SK-N-SH treated with all-trans-retinoic acid at 6 μM for 48 hours (cell line): ENCODE measurements at regions not wholly inside any gene's neighbourhood (a gene's known extent, or its start where the extent isn't known, plus 50 kb on each side); places are given as distances from the start of the nearest gene placed in this dataset.

Experiments used
- ATAC-seq: fragments of 200-7000 bp; cut with Tn5 transposase; 3 replicates; pipeline ENCODE4 v1.9.1; 2020; ENCODE audit warnings: mild to moderate bottlenecking, moderate library complexity
- ARNTL ChIP-seq: fragments of 450-650 bp; formaldehyde crosslinking; IDR thresholded peaks from 2 replicates; pipeline ENCODE4 v1.5.0; 2020; ENCODE audit warnings: low read depth, mild to moderate bottlenecking, moderate library complexity, borderline replicate concordance
- BACH2 ChIP-seq: fragments of 250-450 bp; sonication (Bioruptor Pico); IDR thresholded peaks from 2 replicates; pipeline ENCODE4 v1.9.0; 2021; ENCODE audit warnings: mild to moderate bottlenecking, borderline replicate concordance
- CSDC2 ChIP-seq: fragments of 250-450 bp; sonication (Bioruptor Pico); IDR thresholded peaks from 2 replicates; pipeline ENCODE4 v1.5.0; 2020; ENCODE audit warnings: mild to moderate bottlenecking, moderate library complexity
- ESRRG ChIP-seq: fragments of 250-450 bp; sonication (Bioruptor Pico); IDR thresholded peaks from 2 replicates; pipeline ENCODE4 v1.6.1; 2021; ENCODE audit warnings: mild to moderate bottlenecking
- GLIS3 ChIP-seq: fragments of 250-450 bp; sonication (Bioruptor Pico); IDR thresholded peaks from 2 replicates; pipeline ENCODE4 v1.5.0; 2020; ENCODE audit warnings: mild to moderate bottlenecking, moderate library complexity
- ISL1 ChIP-seq: fragments of 250-450 bp; sonication (Bioruptor Pico); IDR thresholded peaks from 2 replicates; pipeline ENCODE4 v2.1.2; 2022; ENCODE audit warnings: mild to moderate bottlenecking, moderate library complexity
- OSR1 ChIP-seq: fragments of 250-450 bp; sonication (Bioruptor Pico); IDR thresholded peaks from 2 replicates; pipeline ENCODE4 v1.8.0; 2022; ENCODE audit warnings: moderate library complexity, mild to moderate bottlenecking, inconsistent platforms
- PPARA ChIP-seq: fragments of 250-450 bp; sonication (Bioruptor Pico); IDR thresholded peaks from 2 replicates; pipeline ENCODE4 v1.5.0; 2020; ENCODE audit warnings: mild to moderate bottlenecking, borderline replicate concordance
- RARB ChIP-seq: fragments of 250-450 bp; sonication (Bioruptor Pico); IDR thresholded peaks from 2 replicates; pipeline ENCODE4 v1.8.0; 2021; ENCODE audit warnings: mild to moderate bottlenecking, moderate library complexity
- SNAI2 ChIP-seq: fragments of 250-450 bp; sonication (Bioruptor Pico); IDR thresholded peaks from 2 replicates; pipeline ENCODE4 v1.5.0; 2020; ENCODE audit warnings: mild to moderate bottlenecking, moderate library complexity
- TCF4 ChIP-seq: fragments of 250-450 bp; sonication (Bioruptor Pico); IDR thresholded peaks from 2 replicates; pipeline ENCODE4 v1.8.0; 2021; ENCODE audit warnings: mild to moderate bottlenecking, moderate library complexity, borderline replicate concordance
- TOX ChIP-seq: fragments of 250-450 bp; sonication (Bioruptor Pico); IDR thresholded peaks from 2 replicates; pipeline ENCODE4 v1.8.0; 2021; ENCODE audit warnings: mild to moderate bottlenecking, moderate library complexity, borderline replicate concordance
- ZC3H10 ChIP-seq: fragments of 250-450 bp; sonication (Bioruptor Pico); IDR thresholded peaks from 2 replicates; pipeline ENCODE4 v1.5.1; 2021; ENCODE audit warnings: mild to moderate bottlenecking, moderate library complexity
- ZFP3 ChIP-seq: fragments of 250-450 bp; sonication (Bioruptor Pico); IDR thresholded peaks from 2 replicates; pipeline ENCODE4 v1.5.0; 2020; ENCODE audit warnings: mild to moderate bottlenecking, moderate library complexity
- ZFP30 ChIP-seq: fragments of 450-650 bp; formaldehyde crosslinking; IDR thresholded peaks from 2 replicates; pipeline ENCODE4 v1.5.0; 2022; ENCODE audit warnings: mild to moderate bottlenecking, moderate library complexity
- ZNF565 ChIP-seq: fragments of 450-650 bp; formaldehyde crosslinking; conservative IDR thresholded peaks from 2 replicates; pipeline ENCODE4 v1.5.0; 2020; ENCODE audit warnings: low read depth, mild to moderate bottlenecking, moderate library complexity
- ZNF70 ChIP-seq: fragments of 450-650 bp; formaldehyde crosslinking; IDR thresholded peaks from 2 replicates; pipeline ENCODE4 v1.5.0; 2020; ENCODE audit warnings: mild to moderate bottlenecking, moderate library complexity
- TF ChIP-seq, protein P1 (sequence below): fragments of 250-450 bp; sonication (Bioruptor Pico); IDR thresholded peaks from 2 replicates; pipeline ENCODE4 v1.5.1; 2020; ENCODE audit warnings: low read depth, mild to moderate bottlenecking, moderate library complexity
- TF ChIP-seq, protein P2 (sequence below): fragments of 250-450 bp; sonication (Bioruptor Pico); IDR thresholded peaks from 2 replicates; pipeline ENCODE4 v1.8.0; 2020; ENCODE audit warnings: mild to moderate bottlenecking, moderate library complexity, borderline replicate concordance
- TF ChIP-seq, protein P3 (sequence below): fragments of 250-450 bp; sonication (Bioruptor Pico); IDR thresholded peaks from 2 replicates; pipeline ENCODE4 v1.5.1; 2021; ENCODE audit warnings: mild to moderate bottlenecking, moderate library complexity
- TF ChIP-seq, protein P4 (sequence below): fragments of 250-450 bp; sonication (Bioruptor Pico); IDR thresholded peaks from 2 replicates; pipeline ENCODE4 v1.5.0; 2020; ENCODE audit warnings: mild to moderate bottlenecking, moderate library complexity

DNA sequence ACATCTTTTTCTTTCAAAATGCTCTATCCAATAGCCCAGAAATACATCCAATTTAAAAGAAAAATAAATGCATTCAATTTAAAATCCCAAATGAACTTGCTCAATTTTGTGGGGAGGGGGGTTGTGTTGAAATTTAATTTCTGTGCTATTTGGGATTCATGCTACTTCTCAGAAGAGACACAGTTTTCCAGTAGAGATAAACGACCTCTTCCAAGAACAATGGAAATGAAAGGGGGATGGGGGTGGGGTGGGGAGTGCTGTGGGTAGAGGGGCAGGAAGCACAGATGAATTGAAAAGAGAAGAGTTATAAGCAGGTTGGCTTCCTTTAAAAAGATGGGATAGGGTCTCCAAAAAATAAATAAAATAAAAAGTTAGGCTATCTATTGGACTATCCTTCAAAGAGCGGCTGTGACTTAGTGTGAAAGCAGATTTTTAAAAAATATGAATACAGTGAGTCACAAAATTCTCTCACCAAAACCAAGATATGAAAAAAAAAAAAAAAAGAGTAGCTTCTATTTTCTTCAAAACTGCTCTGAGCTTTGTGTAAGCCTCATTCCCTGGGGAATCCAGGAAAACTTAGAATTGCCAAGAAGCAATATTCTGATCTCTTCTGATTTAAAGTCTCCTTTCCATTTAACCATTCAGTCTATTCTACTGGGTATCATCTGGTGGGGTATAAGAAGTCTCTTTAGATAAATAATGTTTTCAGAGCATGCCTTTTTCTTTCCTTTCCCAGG lies 324.3 kb downstream of the PTTG2 start:
- TF ChIP-seq ZFP30 (CRISPR knock-in tag) (no peak), ESRRG (no peak), CSDC2 (no peak), OSR1 (CRISPR knock-in tag) (no peak)
- TF ChIP-seq, all 23 proteins: peak for 0
- ATAC-seq: no peak

DNA sequence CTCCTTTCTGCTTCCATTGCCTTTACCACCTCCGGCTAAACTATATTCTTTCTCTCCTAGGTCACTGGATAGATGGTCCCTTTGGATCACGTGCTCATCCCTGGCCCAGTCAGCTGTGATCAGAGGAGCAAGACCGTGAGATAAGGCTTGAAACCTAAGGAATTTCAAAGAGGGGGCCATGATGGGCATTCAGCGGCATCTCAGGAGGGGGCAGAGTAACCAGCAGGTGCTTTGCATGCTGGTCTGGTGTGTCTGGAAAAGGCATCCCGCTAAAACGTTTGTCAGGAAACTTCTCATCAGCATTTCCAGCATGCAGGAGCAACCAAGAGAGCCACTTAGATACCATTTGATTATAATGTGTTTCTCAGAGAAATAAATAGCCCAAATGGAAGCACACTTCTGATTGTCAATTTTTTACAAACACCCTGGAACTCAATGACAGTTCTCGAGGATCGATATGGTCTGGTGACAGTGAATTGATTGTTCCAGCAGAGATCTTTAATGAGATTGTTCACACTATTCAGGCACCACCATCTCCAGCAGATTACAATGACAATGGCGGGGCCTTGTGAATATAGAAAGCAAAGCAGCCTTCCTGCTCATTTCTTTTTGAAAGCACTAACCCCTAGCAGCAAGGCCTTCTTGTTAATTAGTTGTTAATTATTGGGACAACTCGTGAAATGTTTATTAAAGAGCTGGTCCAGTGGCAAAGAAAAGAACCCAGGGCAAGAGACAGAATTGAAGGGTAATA lies 327.1 kb downstream of the PTTG2 start:
- no peak for ATAC-seq

DNA sequence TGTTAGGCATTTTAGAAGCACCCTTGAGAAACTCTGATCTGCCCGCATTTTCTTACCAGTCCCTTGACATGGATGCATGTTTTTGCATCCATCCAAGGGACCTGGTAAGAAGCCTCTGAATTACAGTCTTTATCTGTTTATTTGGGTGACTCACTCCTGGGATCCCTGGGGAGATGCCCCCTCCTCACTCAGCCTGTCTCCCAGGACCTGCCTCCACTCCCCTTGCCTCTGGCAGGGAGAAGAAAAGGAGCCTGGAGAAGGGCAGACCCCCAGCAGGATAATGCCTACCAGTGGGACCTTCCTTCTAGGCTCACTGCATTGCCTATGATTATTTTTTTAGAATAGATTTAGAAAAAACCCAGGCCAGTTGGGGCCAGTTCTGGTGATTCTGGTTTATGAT lies 329.4 kb downstream of the PTTG2 start:
- ATAC-seq: no peak
- TF ChIP-seq, protein P1, sequence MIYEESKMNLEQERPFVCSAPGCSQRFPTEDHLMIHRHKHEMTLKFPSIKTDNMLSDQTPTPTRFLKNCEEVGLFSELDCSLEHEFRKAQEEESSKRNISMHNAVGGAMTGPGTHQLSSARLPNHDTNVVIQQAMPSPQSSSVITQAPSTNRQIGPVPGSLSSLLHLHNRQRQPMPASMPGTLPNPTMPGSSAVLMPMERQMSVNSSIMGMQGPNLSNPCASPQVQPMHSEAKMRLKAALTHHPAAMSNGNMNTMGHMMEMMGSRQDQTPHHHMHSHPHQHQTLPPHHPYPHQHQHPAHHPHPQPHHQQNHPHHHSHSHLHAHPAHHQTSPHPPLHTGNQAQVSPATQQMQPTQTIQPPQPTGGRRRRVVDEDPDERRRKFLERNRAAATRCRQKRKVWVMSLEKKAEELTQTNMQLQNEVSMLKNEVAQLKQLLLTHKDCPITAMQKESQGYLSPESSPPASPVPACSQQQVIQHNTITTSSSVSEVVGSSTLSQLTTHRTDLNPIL (CRISPR knock-in tag): no peak
- TF ChIP-seq OSR1 (CRISPR knock-in tag) (no peak), ISL1 (no peak), ZC3H10 (CRISPR knock-in tag) (no peak), ZNF70 (CRISPR knock-in tag) (no peak), ZNF565 (no peak), PPARA (no peak), TOX (CRISPR knock-in tag) (no peak), TCF4 (no peak)
- TF ChIP-seq, protein P2, sequence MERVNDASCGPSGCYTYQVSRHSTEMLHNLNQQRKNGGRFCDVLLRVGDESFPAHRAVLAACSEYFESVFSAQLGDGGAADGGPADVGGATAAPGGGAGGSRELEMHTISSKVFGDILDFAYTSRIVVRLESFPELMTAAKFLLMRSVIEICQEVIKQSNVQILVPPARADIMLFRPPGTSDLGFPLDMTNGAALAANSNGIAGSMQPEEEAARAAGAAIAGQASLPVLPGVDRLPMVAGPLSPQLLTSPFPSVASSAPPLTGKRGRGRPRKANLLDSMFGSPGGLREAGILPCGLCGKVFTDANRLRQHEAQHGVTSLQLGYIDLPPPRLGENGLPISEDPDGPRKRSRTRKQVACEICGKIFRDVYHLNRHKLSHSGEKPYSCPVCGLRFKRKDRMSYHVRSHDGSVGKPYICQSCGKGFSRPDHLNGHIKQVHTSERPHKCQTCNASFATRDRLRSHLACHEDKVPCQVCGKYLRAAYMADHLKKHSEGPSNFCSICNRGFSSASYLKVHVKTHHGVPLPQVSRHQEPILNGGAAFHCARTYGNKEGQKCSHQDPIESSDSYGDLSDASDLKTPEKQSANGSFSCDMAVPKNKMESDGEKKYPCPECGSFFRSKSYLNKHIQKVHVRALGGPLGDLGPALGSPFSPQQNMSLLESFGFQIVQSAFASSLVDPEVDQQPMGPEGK: no peak
- TF ChIP-seq, protein P3, sequence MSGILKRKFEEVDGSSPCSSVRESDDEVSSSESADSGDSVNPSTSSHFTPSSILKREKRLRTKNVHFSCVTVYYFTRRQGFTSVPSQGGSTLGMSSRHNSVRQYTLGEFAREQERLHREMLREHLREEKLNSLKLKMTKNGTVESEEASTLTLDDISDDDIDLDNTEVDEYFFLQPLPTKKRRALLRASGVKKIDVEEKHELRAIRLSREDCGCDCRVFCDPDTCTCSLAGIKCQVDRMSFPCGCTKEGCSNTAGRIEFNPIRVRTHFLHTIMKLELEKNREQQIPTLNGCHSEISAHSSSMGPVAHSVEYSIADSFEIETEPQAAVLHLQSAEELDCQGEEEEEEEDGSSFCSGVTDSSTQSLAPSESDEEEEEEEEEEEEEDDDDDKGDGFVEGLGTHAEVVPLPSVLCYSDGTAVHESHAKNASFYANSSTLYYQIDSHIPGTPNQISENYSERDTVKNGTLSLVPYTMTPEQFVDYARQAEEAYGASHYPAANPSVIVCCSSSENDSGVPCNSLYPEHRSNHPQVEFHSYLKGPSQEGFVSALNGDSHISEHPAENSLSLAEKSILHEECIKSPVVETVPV (CRISPR knock-in tag): no peak

More for the DNA sequence above, 327.1 kb downstream of the PTTG2 start:
- TF ChIP-seq TCF4: no peak
- TF ChIP-seq, protein P2: no peak
- TF ChIP-seq ZFP3: no peak
- TF ChIP-seq CSDC2: no peak
- no peak for TF ChIP-seq ISL1
- TF ChIP-seq, protein P1 (CRISPR knock-in tag): no peak
- TF ChIP-seq SNAI2 (CRISPR knock-in tag): no peak
- TF ChIP-seq ZC3H10 (CRISPR knock-in tag): no peak
- no peak for TF ChIP-seq ARNTL (CRISPR knock-in tag)
- TF ChIP-seq, protein P4, sequence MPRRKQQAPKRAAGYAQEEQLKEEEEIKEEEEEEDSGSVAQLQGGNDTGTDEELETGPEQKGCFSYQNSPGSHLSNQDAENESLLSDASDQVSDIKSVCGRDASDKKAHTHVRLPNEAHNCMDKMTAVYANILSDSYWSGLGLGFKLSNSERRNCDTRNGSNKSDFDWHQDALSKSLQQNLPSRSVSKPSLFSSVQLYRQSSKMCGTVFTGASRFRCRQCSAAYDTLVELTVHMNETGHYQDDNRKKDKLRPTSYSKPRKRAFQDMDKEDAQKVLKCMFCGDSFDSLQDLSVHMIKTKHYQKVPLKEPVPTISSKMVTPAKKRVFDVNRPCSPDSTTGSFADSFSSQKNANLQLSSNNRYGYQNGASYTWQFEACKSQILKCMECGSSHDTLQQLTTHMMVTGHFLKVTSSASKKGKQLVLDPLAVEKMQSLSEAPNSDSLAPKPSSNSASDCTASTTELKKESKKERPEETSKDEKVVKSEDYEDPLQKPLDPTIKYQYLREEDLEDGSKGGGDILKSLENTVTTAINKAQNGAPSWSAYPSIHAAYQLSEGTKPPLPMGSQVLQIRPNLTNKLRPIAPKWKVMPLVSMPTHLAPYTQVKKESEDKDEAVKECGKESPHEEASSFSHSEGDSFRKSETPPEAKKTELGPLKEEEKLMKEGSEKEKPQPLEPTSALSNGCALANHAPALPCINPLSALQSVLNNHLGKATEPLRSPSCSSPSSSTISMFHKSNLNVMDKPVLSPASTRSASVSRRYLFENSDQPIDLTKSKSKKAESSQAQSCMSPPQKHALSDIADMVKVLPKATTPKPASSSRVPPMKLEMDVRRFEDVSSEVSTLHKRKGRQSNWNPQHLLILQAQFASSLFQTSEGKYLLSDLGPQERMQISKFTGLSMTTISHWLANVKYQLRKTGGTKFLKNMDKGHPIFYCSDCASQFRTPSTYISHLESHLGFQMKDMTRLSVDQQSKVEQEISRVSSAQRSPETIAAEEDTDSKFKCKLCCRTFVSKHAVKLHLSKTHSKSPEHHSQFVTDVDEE (CRISPR knock-in tag): no peak
- no peak for TF ChIP-seq TOX (CRISPR knock-in tag)
- TF ChIP-seq GLIS3 (CRISPR knock-in tag): no peak
- no peak for TF ChIP-seq ZNF70 (CRISPR knock-in tag)
- TF ChIP-seq OSR1 (CRISPR knock-in tag): no peak
- TF ChIP-seq BACH2: no peak
- no peak for TF ChIP-seq RARB (CRISPR knock-in tag)
